H9 (cell line): ENCODE measurements at regions not wholly inside any gene's neighbourhood (a gene's known extent, or its start where the extent isn't known, plus 50 kb on each side); places are given as distances from the start of the nearest gene placed in this dataset.

ENCODE experiments used
- DNase-seq: peaks from one replicate; pipeline ENCODE4 v3.0.0-alpha.2; 2017
- H2AFZ ChIP-seq: one replicate; pipeline ENCODE4 v1.6.1; 2013; ENCODE audit warnings: mild to moderate bottlenecking, low read length, control low read depth, moderate library complexity
- H2AK5ac ChIP-seq: 2 replicates; pipeline ENCODE4 v1.6.1; 2013; ENCODE audit warnings: low read length, control low read depth, mixed read lengths; ENCODE audit not compliant: insufficient read length
- H2BK120ac ChIP-seq: one replicate; pipeline ENCODE4 v1.6.1; 2013; ENCODE audit warnings: low read depth, mild to moderate bottlenecking, low read length, control low read depth, inconsistent platforms; ENCODE audit not compliant: poor library complexity, severe bottlenecking
- H2BK12ac ChIP-seq: 2 replicates; pipeline ENCODE4 v1.6.1; 2013; ENCODE audit warnings: low read length, control low read depth, mixed read lengths, low read depth; ENCODE audit not compliant: insufficient read length
- H2BK15ac ChIP-seq: 2 replicates; pipeline ENCODE4 v1.6.1; 2013; ENCODE audit warnings: low read depth, low read length, control low read depth
- H2BK20ac ChIP-seq: one replicate; pipeline ENCODE4 v1.6.1; 2013; ENCODE audit warnings: low read depth, mild to moderate bottlenecking, low read length, control low read depth, inconsistent platforms; ENCODE audit not compliant: poor library complexity, severe bottlenecking
- H2BK5ac ChIP-seq: 2 replicates; pipeline ENCODE4 v1.6.1; 2013; ENCODE audit warnings: low read length, control low read depth, mixed read lengths; ENCODE audit not compliant: insufficient read length
- H3K14ac ChIP-seq: 2 replicates; pipeline ENCODE4 v1.6.1; 2013; ENCODE audit warnings: low read length, control low read depth; ENCODE audit not compliant: insufficient read depth
- H3K18ac ChIP-seq: 2 replicates; pipeline ENCODE4 v1.6.1; 2013; ENCODE audit warnings: low read depth, mild to moderate bottlenecking, mixed read lengths, low read length, control low read depth; ENCODE audit not compliant: insufficient read length
- H3K23ac ChIP-seq: 2 replicates; pipeline ENCODE4 v1.6.1; 2013; ENCODE audit warnings: low read length, control low read depth, mixed read lengths, low read depth; ENCODE audit not compliant: insufficient read length
- H3K23me2 ChIP-seq: 2 replicates; pipeline ENCODE4 v1.6.1; 2013; ENCODE audit warnings: low read depth, mild to moderate bottlenecking, mixed read lengths, low read length, control low read depth; ENCODE audit not compliant: insufficient read length, poor library complexity, severe bottlenecking
- H3K27ac ChIP-seq: 2 replicates; pipeline ENCODE4 v1.5.1; 2013; ENCODE audit warnings: low read length, control low read depth, mixed read lengths, low read depth; ENCODE audit not compliant: insufficient read length
- H3K27me3 ChIP-seq: 2 replicates; pipeline ENCODE4 v1.6.1; 2013; ENCODE audit warnings: low read length, control low read depth, inconsistent platforms; ENCODE audit not compliant: insufficient read depth
- H3K4ac ChIP-seq: 2 replicates; pipeline ENCODE4 v1.6.1; 2013; ENCODE audit warnings: low read depth, mild to moderate bottlenecking, control low read depth, inconsistent platforms, low read length, moderate library complexity
- H3K4me1 ChIP-seq: 2 replicates; pipeline ENCODE4 v1.6.1; 2013; ENCODE audit warnings: low read length, control low read depth, inconsistent platforms; ENCODE audit not compliant: insufficient read depth
- H3K4me2 ChIP-seq: 2 replicates; pipeline ENCODE4 v1.6.1; 2013; ENCODE audit warnings: low read length, control low read depth, mixed read lengths; ENCODE audit not compliant: insufficient read length, insufficient read depth
- H3K56ac ChIP-seq: 2 replicates; pipeline ENCODE4 v1.6.1; 2013; ENCODE audit warnings: low read depth, mild to moderate bottlenecking, mixed read lengths, low read length, control low read depth; ENCODE audit not compliant: insufficient read length
- H3K79me1 ChIP-seq: 2 replicates; pipeline ENCODE4 v1.6.1; 2013; ENCODE audit warnings: low read depth, mild to moderate bottlenecking, moderate library complexity, low read length, control low read depth, inconsistent platforms; ENCODE audit not compliant: insufficient read depth, poor library complexity, severe bottlenecking
- H3K79me2 ChIP-seq: 2 replicates; pipeline ENCODE4 v1.6.1; 2013; ENCODE audit warnings: low read length, control low read depth, inconsistent platforms; ENCODE audit not compliant: insufficient read depth
- H3K9ac ChIP-seq: 2 replicates; pipeline ENCODE4 v1.6.1; 2013; ENCODE audit warnings: low read length, control low read depth, mixed read lengths; ENCODE audit not compliant: insufficient read length; ENCODE audit errors: extremely low read depth
- H3K9me3 ChIP-seq: one replicate; pipeline ENCODE4 v1.6.1; 2013; ENCODE audit warnings: low read depth, low read length, inconsistent platforms; ENCODE audit not compliant: control insufficient read depth
- H3T11ph ChIP-seq: one replicate; pipeline ENCODE4 v1.6.1; 2013; ENCODE audit warnings: mild to moderate bottlenecking, low read length, control low read depth, inconsistent platforms
- H4K20me1 ChIP-seq: one replicate; pipeline ENCODE4 v1.6.1; 2013; ENCODE audit not compliant: control insufficient read depth, insufficient read length, insufficient read depth
- H4K5ac ChIP-seq: 2 replicates; pipeline ENCODE4 v1.6.1; 2013; ENCODE audit warnings: low read depth, mild to moderate bottlenecking, mixed read lengths, low read length, control low read depth; ENCODE audit not compliant: insufficient read length
- H4K8ac ChIP-seq: replicated peaks from 2 replicates; pipeline ENCODE4 v1.6.1; 2013; ENCODE audit warnings: low read length, control low read depth, mixed read lengths, low read depth; ENCODE audit not compliant: insufficient read length
- H4K91ac ChIP-seq: 2 replicates; pipeline ENCODE4 v1.6.1; 2013; ENCODE audit warnings: low read depth, mild to moderate bottlenecking, moderate library complexity, mixed read lengths, low read length, control low read depth; ENCODE audit not compliant: insufficient read length
- H3K27ac Mint-ChIP-seq, 3 experiments: 2 replicates in 2 of 3; 3 replicates in 1 of 3; pipeline ENCODE4 v1.8.0; 2020 to 2021; ENCODE audit warnings: mixed read lengths in 3 of 3, mild to moderate bottlenecking in 1 of 3, moderate library complexity in 1 of 3
- H3K27me3 Mint-ChIP-seq: 2 replicates; pipeline ENCODE4 v1.8.0; 2021; ENCODE audit warnings: low read depth, mild to moderate bottlenecking, moderate library complexity, mixed read lengths
- H3K36me3 Mint-ChIP-seq, 3 experiments: 2 replicates in 2 of 3; 3 replicates in 1 of 3; pipeline ENCODE4 v1.8.0; 2020 to 2021; ENCODE audit warnings: low read depth in 3 of 3, mixed read lengths in 3 of 3; ENCODE audit not compliant: insufficient read depth in 1 of 3
- H3K4me1 Mint-ChIP-seq, 2 experiments: 2 replicates each; pipeline ENCODE4 v1.8.0; 2020; ENCODE audit warnings: mixed read lengths in 2 of 2
- H3K4me3 Mint-ChIP-seq, 2 experiments: 2 replicates in 1 of 2; 3 replicates in 1 of 2; pipeline ENCODE4 v1.8.0; 2020 to 2021; ENCODE audit warnings: mild to moderate bottlenecking in 2 of 2, mixed read lengths in 2 of 2, moderate library complexity in 1 of 2
- H3K9me3 Mint-ChIP-seq, 2 experiments: 2 replicates in 1 of 2; 3 replicates in 1 of 2; pipeline ENCODE4 v1.8.0; 2020; ENCODE audit warnings: mild to moderate bottlenecking in 2 of 2, mixed read lengths in 2 of 2, moderate library complexity in 1 of 2
- TF ChIP-seq, protein P1 (sequence below): fragments of 200-600 bp; sonication (generic); conservative IDR thresholded peaks from 3 replicates; pipeline ENCODE4 v1.8.0; 2021; ENCODE audit warnings: antibody characterized with exemption, mild to moderate bottlenecking

DNA sequence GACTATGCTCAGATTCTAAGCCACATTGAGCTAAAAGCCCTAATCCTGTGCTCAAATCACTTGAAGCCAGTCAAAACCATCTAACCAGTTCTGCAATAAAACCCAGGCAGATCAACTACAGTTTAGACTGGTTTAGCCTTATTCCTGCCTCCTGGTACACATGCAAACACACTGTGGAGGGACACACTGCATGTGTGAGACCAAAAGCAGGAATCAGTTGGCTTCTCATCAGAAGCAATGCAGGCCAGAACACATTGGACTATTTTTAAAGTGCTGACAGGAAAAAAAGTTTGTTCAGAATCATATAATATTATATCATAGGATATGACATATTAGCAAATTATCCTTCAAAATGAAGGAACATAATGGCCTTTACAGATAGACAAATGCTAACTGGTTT is 52.5 kb upstream of the NT5C1B start:
- H3K4me1 ChIP-seq, result peaks cover 6% of the 10 kb centered on the region
- no peaks in the 10 kb centered on the region for H4K20me1 ChIP-seq
- no peak overlapping the region for H3T11ph ChIP-seq
- H3K79me2 ChIP-seq, result no peaks in the 10 kb centered on the region
- H3K4me2 ChIP-seq, result no peak overlapping the region
- H3K9me3 Mint-ChIP-seq, result peaks cover 2 to 12% of the 10 kb centered on the region in 2 experiments; a peak in 4 of 5 replicates
- DNase-seq, result no peak
- no peak overlapping the region for H3K27ac Mint-ChIP-seq
- peaks cover 0 to 7% (median 1%) of the 10 kb centered on the region in 3 experiments; a peak in 2 of 7 replicates for H3K36me3 Mint-ChIP-seq
- H2AFZ ChIP-seq, result no peak overlapping the region
- H2BK5ac ChIP-seq, result no peak overlapping the region
- no peak overlapping the region for H3K4ac ChIP-seq
- no peaks in the 10 kb centered on the region for H3K27me3 ChIP-seq
- H4K91ac ChIP-seq, result no peak overlapping the region
- H3K79me1 ChIP-seq, result no peaks in the 10 kb centered on the region
- H3K14ac ChIP-seq, result no peak overlapping the region
- no peak overlapping the region for H2BK120ac ChIP-seq
- H3K27ac ChIP-seq, result no peak overlapping the region
- H3K18ac ChIP-seq, result no peak overlapping the region
- no peaks in the 10 kb centered on the region for H3K9me3 ChIP-seq
- no peak overlapping the region for H2BK12ac ChIP-seq
- H2BK20ac ChIP-seq, result no peak overlapping the region
- H3K9ac ChIP-seq, result no peak overlapping the region
- H3K23ac ChIP-seq, result no peak overlapping the region
- no peak overlapping the region for H3K56ac ChIP-seq
- H3K4me1 Mint-ChIP-seq, result peaks cover 24 to 25% of the 10 kb centered on the region in 2 experiments
- no peak overlapping the region for H4K5ac ChIP-seq
- H3K4me3 Mint-ChIP-seq, result no peak overlapping the region
- no peak overlapping the region for H2BK15ac ChIP-seq
- no peaks in the 10 kb centered on the region for H3K27me3 Mint-ChIP-seq
- H2AK5ac ChIP-seq, result no peak overlapping the region
- no peaks in the 10 kb centered on the region for H3K23me2 ChIP-seq
- TF ChIP-seq, protein P1, sequence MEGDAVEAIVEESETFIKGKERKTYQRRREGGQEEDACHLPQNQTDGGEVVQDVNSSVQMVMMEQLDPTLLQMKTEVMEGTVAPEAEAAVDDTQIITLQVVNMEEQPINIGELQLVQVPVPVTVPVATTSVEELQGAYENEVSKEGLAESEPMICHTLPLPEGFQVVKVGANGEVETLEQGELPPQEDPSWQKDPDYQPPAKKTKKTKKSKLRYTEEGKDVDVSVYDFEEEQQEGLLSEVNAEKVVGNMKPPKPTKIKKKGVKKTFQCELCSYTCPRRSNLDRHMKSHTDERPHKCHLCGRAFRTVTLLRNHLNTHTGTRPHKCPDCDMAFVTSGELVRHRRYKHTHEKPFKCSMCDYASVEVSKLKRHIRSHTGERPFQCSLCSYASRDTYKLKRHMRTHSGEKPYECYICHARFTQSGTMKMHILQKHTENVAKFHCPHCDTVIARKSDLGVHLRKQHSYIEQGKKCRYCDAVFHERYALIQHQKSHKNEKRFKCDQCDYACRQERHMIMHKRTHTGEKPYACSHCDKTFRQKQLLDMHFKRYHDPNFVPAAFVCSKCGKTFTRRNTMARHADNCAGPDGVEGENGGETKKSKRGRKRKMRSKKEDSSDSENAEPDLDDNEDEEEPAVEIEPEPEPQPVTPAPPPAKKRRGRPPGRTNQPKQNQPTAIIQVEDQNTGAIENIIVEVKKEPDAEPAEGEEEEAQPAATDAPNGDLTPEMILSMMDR, result no peak
- H4K8ac ChIP-seq, result no peak overlapping the region
